Neutrophil (primary cell): ENCODE measurements at regions not wholly inside any gene's neighbourhood (a gene's known extent, or its start where the extent isn't known, plus 50 kb on each side); places are given as distances from the start of the nearest gene placed in this dataset.

Experiments used
- H3K27ac ChIP-seq: fragments of 200-600 bp; sonication (generic); 2 replicates; pipeline ENCODE4 v1.5.1; 2016; ENCODE audit warnings: mild to moderate bottlenecking, moderate library complexity
- H3K27me3 ChIP-seq: fragments of 200-600 bp; sonication (generic); 2 replicates; pipeline ENCODE4 v1.6.0; 2016; ENCODE audit warnings: mild to moderate bottlenecking
- H3K36me3 ChIP-seq: fragments of 200-600 bp; sonication (generic); 2 replicates; pipeline ENCODE4 v1.5.1; 2017
- H3K4me1 ChIP-seq, 2 experiments: fragments of 200-600 bp in 1 of 2; sonication (generic) in 1 of 2; 1 replicate in 1 of 2; 2 replicates in 1 of 2; pipeline versions ENCODE4 v1.5.1 to v1.6.1; 2013 to 2016; ENCODE audit warnings: low read depth in 1 of 2, low read length in 1 of 2, mild to moderate bottlenecking in 1 of 2, moderate library complexity in 1 of 2; ENCODE audit not compliant: control insufficient read depth in 1 of 2, insufficient read depth in 1 of 2
- H3K4me3 ChIP-seq, 2 experiments: fragments of 200-600 bp in 1 of 2; sonication (generic) in 1 of 2; 1 replicate in 1 of 2; 2 replicates in 1 of 2; pipeline ENCODE4 v1.5.1; 2013 to 2016; ENCODE audit warnings: low read depth in 1 of 2, low read length in 1 of 2, mild to moderate bottlenecking in 1 of 2, moderate library complexity in 1 of 2
- H3K9me3 ChIP-seq: fragments of 200-600 bp; sonication (generic); 2 replicates; pipeline ENCODE4 v1.5.1; 2016
- TF ChIP-seq, protein P1 (sequence below): fragments of 200-600 bp; sonication (generic); IDR thresholded peaks from 2 replicates; pipeline ENCODE4 v1.5.1; 2016; ENCODE audit warnings: antibody characterized with exemption

DNA sequence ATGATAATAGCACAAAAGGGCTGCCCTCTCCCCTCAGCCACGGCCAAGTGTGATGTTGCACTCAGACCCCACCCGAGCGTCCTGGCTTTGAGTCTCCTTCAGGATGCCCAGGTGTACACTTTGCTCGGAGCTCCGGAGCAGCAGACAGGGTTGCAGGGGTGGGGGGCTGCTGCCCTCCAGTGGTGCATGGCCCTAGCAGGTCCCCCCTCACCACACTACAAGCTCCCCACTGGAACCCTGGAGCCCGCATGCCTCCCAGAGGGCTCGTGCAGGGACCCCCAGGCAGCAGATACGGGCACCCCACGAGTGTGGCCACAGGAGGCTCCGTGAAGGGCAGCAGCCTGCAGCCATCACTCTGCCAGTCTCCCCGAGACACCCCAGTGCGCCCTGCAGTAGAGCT is 69.9 kb upstream of the C14orf180 start:
- Histone ChIP-seq H3K27ac (no peak overlapping the region), H3K27me3 (no peaks in the 10 kb centered on the region), H3K9me3 (no peaks in the 10 kb centered on the region), H3K4me1 (no peaks in the 10 kb centered on the region), H3K4me3 (no peak overlapping the region), H3K36me3 (no peaks in the 10 kb centered on the region)
- TF ChIP-seq, protein P1, sequence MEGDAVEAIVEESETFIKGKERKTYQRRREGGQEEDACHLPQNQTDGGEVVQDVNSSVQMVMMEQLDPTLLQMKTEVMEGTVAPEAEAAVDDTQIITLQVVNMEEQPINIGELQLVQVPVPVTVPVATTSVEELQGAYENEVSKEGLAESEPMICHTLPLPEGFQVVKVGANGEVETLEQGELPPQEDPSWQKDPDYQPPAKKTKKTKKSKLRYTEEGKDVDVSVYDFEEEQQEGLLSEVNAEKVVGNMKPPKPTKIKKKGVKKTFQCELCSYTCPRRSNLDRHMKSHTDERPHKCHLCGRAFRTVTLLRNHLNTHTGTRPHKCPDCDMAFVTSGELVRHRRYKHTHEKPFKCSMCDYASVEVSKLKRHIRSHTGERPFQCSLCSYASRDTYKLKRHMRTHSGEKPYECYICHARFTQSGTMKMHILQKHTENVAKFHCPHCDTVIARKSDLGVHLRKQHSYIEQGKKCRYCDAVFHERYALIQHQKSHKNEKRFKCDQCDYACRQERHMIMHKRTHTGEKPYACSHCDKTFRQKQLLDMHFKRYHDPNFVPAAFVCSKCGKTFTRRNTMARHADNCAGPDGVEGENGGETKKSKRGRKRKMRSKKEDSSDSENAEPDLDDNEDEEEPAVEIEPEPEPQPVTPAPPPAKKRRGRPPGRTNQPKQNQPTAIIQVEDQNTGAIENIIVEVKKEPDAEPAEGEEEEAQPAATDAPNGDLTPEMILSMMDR: no peak

DNA sequence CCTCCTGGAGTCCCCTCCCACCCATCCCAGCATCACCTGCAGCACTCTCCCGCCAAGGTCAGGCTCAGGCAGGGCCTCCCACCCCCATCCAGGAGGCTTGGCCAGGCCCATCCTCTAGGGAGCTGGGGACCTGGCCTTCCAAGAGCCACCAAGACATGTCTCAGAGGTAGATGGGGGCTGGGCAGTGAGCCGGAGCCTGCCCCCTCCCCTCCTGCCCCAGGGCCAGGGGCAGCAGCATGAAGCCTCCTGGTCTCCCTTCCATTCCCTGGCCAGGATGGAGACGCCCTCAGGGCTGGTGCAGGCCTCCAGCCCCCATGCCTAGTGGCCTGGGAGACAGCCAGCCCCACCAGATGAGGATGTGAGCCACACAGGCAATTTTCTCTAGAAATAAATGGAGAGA is 69.3 kb upstream of the C14orf180 start:
- H3K4me1 ChIP-seq: no peaks in the 10 kb centered on the region
- no peaks in the 10 kb centered on the region for H3K27me3 ChIP-seq
- TF ChIP-seq, protein P1: no peak
- H3K4me3 ChIP-seq: no peak overlapping the region
- H3K36me3 ChIP-seq: no peaks in the 10 kb centered on the region
- H3K9me3 ChIP-seq: no peaks in the 10 kb centered on the region
- no peak overlapping the region for H3K27ac ChIP-seq

DNA sequence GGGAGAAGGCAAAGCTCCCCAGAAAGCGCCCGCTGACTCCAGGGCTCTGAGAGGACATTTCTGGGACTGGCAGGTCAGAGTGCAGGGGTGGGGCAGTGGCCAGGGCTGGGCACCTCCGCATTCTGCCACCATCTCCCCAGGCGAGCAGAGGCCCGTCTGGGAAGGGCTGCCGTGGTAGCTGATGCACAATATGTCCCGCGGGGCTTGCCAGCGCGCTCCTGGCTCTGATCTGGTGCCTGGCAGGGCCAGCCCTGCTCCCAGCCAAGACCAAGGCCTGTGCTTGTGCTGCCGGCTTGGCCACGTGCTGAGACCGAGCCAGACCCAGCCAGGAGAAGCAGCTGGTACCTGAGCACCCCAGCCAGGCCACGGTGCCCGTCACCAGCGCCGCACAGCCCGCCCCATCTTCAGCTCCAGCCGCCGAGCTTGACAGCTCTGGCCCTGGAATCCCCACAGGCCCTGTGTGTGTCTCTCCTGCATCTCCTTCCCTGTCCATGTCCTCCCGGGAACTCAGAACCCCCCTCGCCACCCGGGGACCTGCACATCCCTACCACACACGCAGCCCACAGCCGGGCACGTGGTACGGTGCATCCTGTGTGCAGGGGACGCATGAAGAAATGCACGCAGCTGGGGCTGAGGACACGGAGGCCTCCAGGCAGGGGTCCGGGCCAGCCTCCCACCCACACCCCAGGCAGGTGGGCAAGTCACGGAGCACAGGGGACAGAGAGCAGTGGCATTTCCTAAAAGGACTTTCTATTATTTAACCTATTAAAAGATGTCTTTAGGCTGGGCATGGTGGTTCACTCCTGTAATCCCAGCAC is 68.6 kb upstream of the C14orf180 start:
- Histone ChIP-seq H3K36me3 (no peaks in the 10 kb centered on the region), H3K4me3 (no peak overlapping the region), H3K9me3 (no peaks in the 10 kb centered on the region), H3K27ac (no peak overlapping the region), H3K27me3 (no peaks in the 10 kb centered on the region), H3K4me1 (no peaks in the 10 kb centered on the region)
- TF ChIP-seq, protein P1: no peak

DNA sequence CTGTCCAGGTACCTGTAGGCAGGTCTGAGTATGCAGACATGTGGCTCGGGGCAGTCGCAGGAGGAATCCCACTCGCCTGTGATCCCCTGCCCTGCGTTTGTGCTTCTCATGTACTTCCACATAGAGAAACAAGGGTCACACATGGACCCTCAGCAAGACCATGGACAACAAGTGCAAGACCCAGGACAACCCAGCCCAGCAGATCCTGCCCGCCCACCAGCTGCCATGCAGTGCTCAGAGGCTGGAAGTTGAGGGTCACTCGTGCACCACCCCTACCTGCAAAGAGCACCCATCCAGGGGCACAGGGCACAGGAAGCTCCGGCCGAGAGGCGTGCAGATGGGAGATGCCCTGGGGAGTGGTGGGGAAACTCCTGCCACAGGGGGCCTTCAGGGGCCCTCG is 67.5 kb upstream of the C14orf180 start:
- TF ChIP-seq, protein P1: no peak
- H3K4me1 ChIP-seq: no peaks in the 10 kb centered on the region
- no peak overlapping the region for H3K27ac ChIP-seq
- no peaks in the 10 kb centered on the region for H3K27me3 ChIP-seq
- no peaks in the 10 kb centered on the region for H3K36me3 ChIP-seq
- no peaks in the 10 kb centered on the region for H3K9me3 ChIP-seq
- H3K4me3 ChIP-seq: no peak overlapping the region

DNA sequence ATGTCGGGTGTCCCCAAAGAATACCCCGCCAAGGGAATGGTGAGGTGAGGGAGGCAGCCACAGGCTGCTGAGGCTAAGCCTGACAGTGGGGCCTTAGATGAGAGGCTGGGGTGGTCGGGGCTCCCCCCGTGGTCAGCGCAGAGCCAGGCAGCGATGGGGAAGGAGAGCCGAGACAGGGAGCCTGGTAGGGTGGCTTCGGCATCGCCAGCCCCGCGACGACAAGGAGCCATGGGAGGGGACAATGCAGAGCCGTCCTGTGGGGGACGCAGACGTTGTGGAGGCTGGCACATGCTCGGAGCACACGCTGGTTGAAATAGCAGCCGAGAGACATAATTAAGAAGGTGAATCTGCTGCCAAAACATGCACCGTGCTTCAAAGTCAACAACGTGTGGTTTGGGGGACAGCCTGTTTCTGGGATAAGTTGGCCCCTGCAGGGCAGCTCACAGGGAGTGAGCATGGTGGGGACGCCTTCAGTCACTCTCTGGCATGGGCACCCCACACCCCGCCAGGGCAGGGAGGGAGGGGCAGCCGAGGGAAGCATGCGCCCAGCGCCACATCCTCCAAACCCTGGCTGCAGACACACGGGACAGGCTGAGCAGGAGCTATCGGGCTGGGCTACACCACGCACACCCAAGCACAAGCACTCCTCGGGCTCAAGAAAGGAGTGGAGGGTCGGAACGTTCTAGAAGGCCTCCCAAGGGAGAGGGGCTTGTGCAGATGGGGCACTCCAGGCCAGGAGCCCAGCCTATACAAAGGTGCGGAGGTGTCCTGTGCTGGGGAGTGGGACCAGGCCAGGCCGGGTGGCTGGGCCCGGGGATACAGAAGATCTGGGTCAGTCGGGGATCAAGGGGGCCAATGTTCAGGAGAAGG is 66.6 kb upstream of the C14orf180 start:
- TF ChIP-seq, protein P1: no peak
- H3K36me3 ChIP-seq: no peaks in the 10 kb centered on the region
- no peaks in the 10 kb centered on the region for H3K4me1 ChIP-seq
- H3K27ac ChIP-seq: no peak overlapping the region
- H3K4me3 ChIP-seq: no peak overlapping the region
- no peaks in the 10 kb centered on the region for H3K9me3 ChIP-seq
- no peaks in the 10 kb centered on the region for H3K27me3 ChIP-seq
